Islet of Langerhans (tissue), 1 donor: ENCODE measurements at regions not wholly inside any gene's neighbourhood (a gene's known extent, or its start where the extent isn't known, plus 50 kb on each side); places are given as distances from the start of the nearest gene placed in this dataset.

Experiments used
- FAIRE-seq: peaks from one replicate; lab custom pipeline; 2011; peaks lifted over from hg19 to GRCh38; lab: Jason Lieb, UNC

GRCh38 chr2:155151472-155151871, 453.0 kb downstream of the KCNJ3 start:
- no peak for FAIRE-seq

GRCh38 chr2:155145758-155146229, 447.3 kb downstream of the KCNJ3 start:
- FAIRE-seq: no peak

GRCh38 chr2:155141418-155141817, 442.9 kb downstream of the KCNJ3 start:
- FAIRE-seq: no peak

- no peak for FAIRE-seq
Observed at GRCh38 chr2:155125585-155126230, 427.2 kb downstream of the KCNJ3 start.

- no peak for FAIRE-seq
Observed at GRCh38 chr2:155115846-155116245, 417.4 kb downstream of the KCNJ3 start.

GRCh38 chr2:155111070-155111469, 412.6 kb downstream of the KCNJ3 start:
- FAIRE-seq: no peak

- no peak for FAIRE-seq
Observed at GRCh38 chr2:155109527-155109926, 411.0 kb downstream of the KCNJ3 start.

- no peak for FAIRE-seq
Observed at GRCh38 chr2:155100261-155100660, 401.8 kb downstream of the KCNJ3 start.

- no peak for FAIRE-seq
Observed at GRCh38 chr2:155099784-155100183, 401.3 kb downstream of the KCNJ3 start.

- FAIRE-seq: no peak
Observed at GRCh38 chr2:155095613-155096012, 397.1 kb downstream of the KCNJ3 start.

GRCh38 chr2:155080373-155080772, 381.9 kb downstream of the KCNJ3 start:
- no peak for FAIRE-seq

- peak; percentile 78 for FAIRE-seq
Observed at GRCh38 chr2:155070489-155070888, 372.0 kb downstream of the KCNJ3 start.

- FAIRE-seq: no peak
Observed at GRCh38 chr2:155062922-155063258, 364.4 kb downstream of the KCNJ3 start.

GRCh38 chr2:155062250-155062921, 363.9 kb downstream of the KCNJ3 start:
- no peak for FAIRE-seq

- no peak for FAIRE-seq
Observed at GRCh38 chr2:155060896-155061295, 362.4 kb downstream of the KCNJ3 start.

- no peak for FAIRE-seq
Observed at GRCh38 chr2:155054712-155055111, 356.2 kb downstream of the KCNJ3 start.

- FAIRE-seq: no peak
Observed at GRCh38 chr2:155043097-155043496, 344.6 kb downstream of the KCNJ3 start.

- FAIRE-seq: no peak
Observed at GRCh38 chr2:155035308-155035707, 336.8 kb downstream of the KCNJ3 start.

GRCh38 chr2:155033652-155034051, 335.2 kb downstream of the KCNJ3 start:
- FAIRE-seq: no peak

GRCh38 chr2:155030296-155030695, 331.8 kb downstream of the KCNJ3 start:
- no peak for FAIRE-seq

- no peak for FAIRE-seq
Observed at GRCh38 chr2:155026651-155027174, 328.2 kb downstream of the KCNJ3 start.

- no peak for FAIRE-seq
Observed at GRCh38 chr2:155023674-155024073, 325.2 kb downstream of the KCNJ3 start.

GRCh38 chr2:155022531-155022930, 324.0 kb downstream of the KCNJ3 start:
- FAIRE-seq: no peak

- FAIRE-seq: no peak
Observed at GRCh38 chr2:155021618-155022017, 323.1 kb downstream of the KCNJ3 start.
